ENCODE measurements at regions not wholly inside any gene's neighbourhood (a gene's known extent, or its start where the extent isn't known, plus 50 kb on each side); places are given as distances from the start of the nearest gene placed in this dataset.
A peak's percentile ranks its signal among the peaks of the same experiment; 100 is the strongest.

DNA sequence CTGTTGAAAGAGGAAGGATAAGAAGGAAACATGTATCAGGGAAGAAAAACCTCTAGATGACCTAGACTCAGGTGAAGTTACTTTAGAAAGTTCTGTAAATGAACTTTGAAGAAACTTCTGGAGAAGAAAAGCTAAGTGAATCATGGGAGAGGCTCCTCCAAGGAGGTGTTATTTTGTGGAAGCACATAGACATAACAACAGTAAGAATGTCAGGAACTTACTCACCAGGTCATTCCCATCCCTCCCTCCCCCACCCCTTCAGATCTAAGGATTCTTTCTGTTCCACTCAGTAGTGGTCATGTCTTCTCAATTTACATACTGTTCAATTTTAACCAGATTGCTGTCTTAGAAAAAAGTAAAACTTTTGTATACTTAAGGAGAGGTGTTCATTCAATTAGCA is 310.5 kb upstream of the DDX53 start:
- no peaks in the 10 kb centered on the region for H3K27me3 ChIP-seq (replicated peaks)
- in situ Hi-C loops (cut with HindIII; ENCODE audit: low pct_ligation_motif_present, low sequenced_read_pairs), result no loop called here
- no peaks in the 10 kb centered on the region for H3K36me3 ChIP-seq (replicated peaks)
- TF ChIP-seq CTCF (IDR thresholded peaks at IDR 0.05; ENCODE audit: low read depth, low read length, missing control alignments), result no peak
- DNase-seq, result peak; percentile 3
- H3K27ac ChIP-seq, result no peak overlapping the region
- no peak overlapping the region for H3K4me3 ChIP-seq (ENCODE audit: low read depth, low read length)

DNA sequence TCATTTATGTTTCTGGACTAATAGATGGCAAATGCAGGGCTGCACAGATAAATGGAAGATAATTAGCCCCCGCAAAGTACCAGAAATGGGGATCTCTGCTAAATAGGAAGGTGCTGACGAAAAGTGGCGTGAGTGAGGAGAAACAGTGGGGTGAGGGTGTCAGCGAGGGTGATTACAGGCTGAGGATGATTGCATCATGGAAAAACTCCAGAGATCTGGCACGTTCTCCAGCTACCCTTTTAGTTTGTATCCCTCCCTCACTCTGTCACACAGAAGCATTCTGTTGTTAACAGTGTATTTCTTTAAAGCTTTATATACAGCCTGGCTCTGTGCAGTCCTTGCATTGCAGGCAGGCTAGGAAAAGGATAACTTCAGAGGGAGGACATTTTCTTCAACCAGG is 309.6 kb upstream of the DDX53 start:
- H3K27ac ChIP-seq, result no peak overlapping the region
- TF ChIP-seq CTCF (IDR thresholded peaks at IDR 0.05; ENCODE audit: low read depth, low read length, missing control alignments), result no peak
- H3K4me3 ChIP-seq (ENCODE audit: low read depth, low read length), result no peak overlapping the region
- H3K27me3 ChIP-seq (replicated peaks), result no peaks in the 10 kb centered on the region
- DNase-seq, result no peak
- in situ Hi-C loops (cut with HindIII; ENCODE audit: low pct_ligation_motif_present, low sequenced_read_pairs), result no loop called here
- no peaks in the 10 kb centered on the region for H3K36me3 ChIP-seq (replicated peaks)

DNA sequence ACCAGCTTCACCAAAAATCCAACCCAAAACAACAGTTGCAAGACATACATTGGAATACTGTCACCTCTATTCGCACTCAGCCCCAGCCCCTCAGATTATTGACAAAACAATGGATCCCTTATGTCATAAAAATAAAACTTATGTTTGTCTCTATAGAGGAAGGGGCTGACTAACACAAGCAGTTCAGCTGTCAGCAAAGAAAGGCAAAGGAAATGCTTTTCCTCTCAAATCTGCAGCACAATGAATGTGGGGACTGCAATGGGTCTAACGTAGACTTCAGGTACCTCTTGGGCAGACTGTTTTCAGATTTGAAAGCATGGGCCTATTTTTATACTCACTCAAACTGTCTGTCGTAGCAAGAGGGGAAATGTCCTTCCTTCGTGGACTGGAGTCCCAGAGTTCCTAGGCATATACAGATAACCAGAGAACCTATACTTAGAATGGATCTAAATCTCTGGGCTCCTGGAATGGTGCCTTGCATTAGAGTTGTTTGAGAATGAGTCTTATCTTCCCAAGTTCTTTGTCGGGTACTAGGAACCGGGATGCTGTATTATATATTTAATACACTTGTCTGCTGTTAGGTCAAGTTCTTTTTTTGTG is 307.7 kb upstream of the DDX53 start:
- H3K36me3 ChIP-seq (replicated peaks), result no peaks in the 10 kb centered on the region
- no peak for DNase-seq
- no peak for TF ChIP-seq CTCF (IDR thresholded peaks at IDR 0.05; ENCODE audit: low read depth, low read length, missing control alignments)
- in situ Hi-C loops (cut with HindIII; ENCODE audit: low pct_ligation_motif_present, low sequenced_read_pairs), result no loop called here
- no peak overlapping the region for H3K4me3 ChIP-seq (ENCODE audit: low read depth, low read length)
- H3K27me3 ChIP-seq (replicated peaks), result no peaks in the 10 kb centered on the region
- no peak overlapping the region for H3K27ac ChIP-seq

DNA sequence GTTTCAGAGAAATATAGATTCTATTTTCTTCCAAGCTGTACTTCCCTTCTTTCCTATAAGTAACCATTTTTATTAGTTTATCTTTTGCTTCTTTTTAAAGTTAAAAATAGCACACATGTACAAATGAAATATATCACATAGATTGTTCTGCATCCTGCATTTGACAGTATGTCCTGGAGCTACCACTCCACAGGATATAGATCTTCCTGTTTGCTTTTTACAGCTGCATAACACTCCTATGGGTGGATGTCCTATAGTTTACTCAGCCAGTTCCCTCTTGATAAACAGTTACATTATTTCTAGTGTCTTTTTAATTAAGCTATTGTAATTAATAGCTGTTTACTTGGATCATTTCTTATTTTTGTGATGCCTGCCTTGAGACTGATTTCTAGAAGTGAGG is 301.6 kb upstream of the DDX53 start:
- no peak for DNase-seq
- Histone ChIP-seq H3K27me3 (replicated peaks) (no peaks in the 10 kb centered on the region), H3K4me3 (ENCODE audit: low read depth, low read length) (no peak overlapping the region), H3K36me3 (replicated peaks) (no peaks in the 10 kb centered on the region), H3K27ac (no peak overlapping the region)
- in situ Hi-C loops (cut with HindIII; ENCODE audit: low pct_ligation_motif_present, low sequenced_read_pairs), result no loop called here
- TF ChIP-seq CTCF (IDR thresholded peaks at IDR 0.05; ENCODE audit: low read depth, low read length, missing control alignments), result no peak

DNA sequence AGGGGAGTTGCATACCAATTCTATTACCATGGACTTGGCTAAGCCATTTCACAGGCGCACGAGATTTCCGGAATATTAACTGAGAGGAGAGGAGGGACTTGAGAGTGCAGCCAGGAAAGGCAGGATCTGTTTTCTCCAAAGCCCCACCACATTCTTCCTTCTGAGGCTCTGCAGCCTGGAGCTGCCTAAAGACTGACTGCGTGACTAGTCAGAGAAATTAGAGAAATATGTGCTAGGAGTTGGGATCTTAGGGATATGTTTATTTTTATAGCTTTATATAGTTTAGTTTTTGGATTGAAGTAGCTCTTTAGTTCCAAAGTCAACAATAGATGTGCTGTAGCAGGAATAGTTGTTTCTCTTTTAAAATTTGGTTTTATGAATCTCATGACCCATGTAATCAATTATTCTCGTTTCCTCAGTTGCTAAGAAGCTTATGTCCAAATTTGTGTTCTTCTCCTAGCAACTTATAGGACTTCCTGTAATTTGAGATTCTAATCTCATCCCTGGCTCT is 300.1 kb upstream of the DDX53 start:
- Histone ChIP-seq H3K4me3 (ENCODE audit: low read depth, low read length) (no peak overlapping the region), H3K27me3 (replicated peaks) (no peaks in the 10 kb centered on the region), H3K27ac (no peak overlapping the region), H3K36me3 (replicated peaks) (no peaks in the 10 kb centered on the region)
- in situ Hi-C loops (cut with HindIII; ENCODE audit: low pct_ligation_motif_present, low sequenced_read_pairs), result no loop called here
- no peak for TF ChIP-seq CTCF (IDR thresholded peaks at IDR 0.05; ENCODE audit: low read depth, low read length, missing control alignments)
- peak; percentile 6 for DNase-seq

- no peak for TF ChIP-seq CTCF (IDR thresholded peaks at IDR 0.05; ENCODE audit: low read depth, low read length, missing control alignments)
- no peaks in the 10 kb centered on the region for H3K27me3 ChIP-seq (replicated peaks)
- in situ Hi-C loops (cut with HindIII; ENCODE audit: low pct_ligation_motif_present, low sequenced_read_pairs), result no loop called here
- H3K36me3 ChIP-seq (replicated peaks), result no peaks in the 10 kb centered on the region
- H3K4me3 ChIP-seq (ENCODE audit: low read depth, low read length), result no peak overlapping the region
- DNase-seq, result no peak
- H3K27ac ChIP-seq, result no peak overlapping the region
Observed at GRCh38 chrX:22712942-22713341, 286.8 kb upstream of the DDX53 start.

Data from brain microvascular endothelial cell (primary cell).